OCI-LY1 (cell line): ENCODE measurements at regions not wholly inside any gene's neighbourhood (a gene's known extent, or its start where the extent isn't known, plus 50 kb on each side); places are given as distances from the start of the nearest gene placed in this dataset.
A peak's percentile ranks its signal among the peaks of the same experiment; 100 is the strongest.

ENCODE experiments used
- H2AFZ ChIP-seq: fragments of 200-600 bp; sonication (generic), shearing (Covaris generic); 2 replicates; pipeline ENCODE4 v1.6.0; 2014; ENCODE audit warnings: antibody characterized with exemption, mild to moderate bottlenecking, low read length
- H3F3A ChIP-seq: fragments of 200-600 bp; sonication (generic), shearing (Covaris generic); 2 replicates; pipeline ENCODE4 v1.6.0; 2014; ENCODE audit warnings: mild to moderate bottlenecking, antibody characterized with exemption, low read length, moderate library complexity; ENCODE audit not compliant: insufficient read depth
- H3K27ac ChIP-seq: fragments of 200-600 bp; sonication (generic); 2 replicates; pipeline ENCODE4 v1.5.1; 2014; ENCODE audit warnings: low read length, mixed run types, mild to moderate bottlenecking, low read depth; ENCODE audit not compliant: poor library complexity, severe bottlenecking
- H3K27me3 ChIP-seq: fragments of 200-600 bp; sonication (generic); 2 replicates; pipeline ENCODE4 v1.6.0; 2014; ENCODE audit warnings: antibody characterized with exemption, mild to moderate bottlenecking, low read length, moderate library complexity; ENCODE audit not compliant: insufficient read depth
- H3K36me3 ChIP-seq: fragments of 200-600 bp; sonication (generic); 2 replicates; pipeline ENCODE4 v1.6.1; 2014; ENCODE audit warnings: mild to moderate bottlenecking, antibody characterized with exemption, low read length, moderate library complexity, mixed read lengths; ENCODE audit not compliant: insufficient read depth
- H3K4me1 ChIP-seq: fragments of 200-600 bp; sonication (generic); 2 replicates; pipeline ENCODE4 v1.5.1; 2014; ENCODE audit warnings: mild to moderate bottlenecking, low read length, moderate library complexity; ENCODE audit not compliant: insufficient read depth, severe bottlenecking
- H3K4me2 ChIP-seq: fragments of 200-600 bp; sonication (generic), shearing (Covaris generic); 2 replicates; pipeline ENCODE4 v1.6.1; 2014; ENCODE audit warnings: low read length
- H3K4me3 ChIP-seq: fragments of 200-600 bp; sonication (generic); 2 replicates; pipeline ENCODE4 v1.5.1; 2014; ENCODE audit warnings: low read length, low read depth, mild to moderate bottlenecking, mixed read lengths; ENCODE audit not compliant: poor library complexity, severe bottlenecking
- H3K79me2 ChIP-seq: fragments of 200-600 bp; shearing (Covaris generic); 2 replicates; pipeline ENCODE4 v1.6.1; 2016; ENCODE audit warnings: mixed run types, low read length, mixed read lengths; ENCODE audit not compliant: insufficient read depth
- H3K9ac ChIP-seq: fragments of 200-600 bp; sonication (generic), shearing (Covaris generic); 2 replicates; pipeline ENCODE4 v1.6.1; 2014; ENCODE audit warnings: mild to moderate bottlenecking, low read length, mixed read lengths
- H3K9me2 ChIP-seq: fragments of 200-600 bp; sonication (generic), shearing (Covaris generic); 2 replicates; pipeline ENCODE4 v1.6.1; 2014; ENCODE audit warnings: low read depth, mild to moderate bottlenecking, low read length, mixed read lengths
- H3K9me3 ChIP-seq: fragments of 200-600 bp; shearing (Covaris generic); 2 replicates; pipeline ENCODE4 v1.6.1; 2014; ENCODE audit warnings: low read length, mixed read lengths
- H4K20me1 ChIP-seq: fragments of 200-600 bp; sonication (generic), shearing (Covaris generic); 2 replicates; pipeline ENCODE4 v1.6.0; 2016; ENCODE audit warnings: mild to moderate bottlenecking, low read length; ENCODE audit not compliant: insufficient read depth
- EZH2 ChIP-seq: fragments of 200-600 bp; sonication (generic), shearing (Covaris generic); IDR thresholded peaks from 2 replicates; pipeline ENCODE4 v1.8.0; 2017; ENCODE audit warnings: borderline replicate concordance, mixed run types, mild to moderate bottlenecking, antibody characterized with exemption, low read length, moderate library complexity, mixed read lengths
- TF ChIP-seq, protein P1 (sequence below): fragments of 200-600 bp; sonication (generic), shearing (Covaris generic); IDR thresholded peaks from 2 replicates; pipeline ENCODE4 v1.5.1; 2017; ENCODE audit warnings: mild to moderate bottlenecking, antibody characterized with exemption, low read length, moderate library complexity, mixed read lengths

DNA sequence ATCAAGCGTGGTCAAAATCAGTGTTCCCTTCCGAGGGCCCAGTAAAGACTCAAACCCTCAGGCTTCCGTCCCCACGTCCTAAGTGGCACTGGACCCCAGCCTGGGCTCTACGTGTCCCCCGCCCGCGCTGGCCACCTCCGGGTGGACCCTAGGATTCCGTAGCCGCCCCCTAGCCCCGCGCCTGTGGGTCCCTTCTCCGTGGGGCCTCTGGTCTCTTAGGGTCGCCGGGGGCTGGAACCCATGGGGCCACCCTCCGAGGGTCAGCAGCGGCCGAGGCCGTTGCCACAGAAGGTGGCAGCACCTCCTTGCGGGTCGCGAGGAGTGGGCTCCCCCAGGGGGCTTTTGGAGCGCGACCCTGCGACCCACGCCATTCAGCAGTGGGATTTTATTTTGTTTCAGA, 170.5 kb upstream of the EEPD1 start:
- no peaks in the 10 kb centered on the region for H4K20me1 ChIP-seq

DNA sequence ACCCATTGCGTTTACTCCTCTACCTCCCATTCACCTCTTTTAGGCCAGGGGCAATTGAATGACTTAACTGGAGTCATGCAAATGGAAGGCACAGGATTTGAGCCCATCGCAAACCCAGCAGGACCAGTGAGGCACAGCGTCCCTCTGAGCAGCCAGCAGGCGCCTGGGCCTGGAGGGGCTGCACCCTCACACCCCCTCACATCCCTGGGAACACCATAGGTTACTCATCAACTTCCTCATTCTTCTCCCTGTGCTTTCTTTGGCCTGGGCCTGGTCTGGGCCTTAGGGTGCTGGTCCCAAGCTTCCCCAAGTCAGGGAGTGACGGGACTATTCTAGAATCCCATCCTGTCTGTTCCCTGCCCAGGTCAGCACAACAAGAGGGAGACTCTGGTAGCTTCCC, 169.4 kb upstream of the EEPD1 start:
- TF ChIP-seq, protein P1, sequence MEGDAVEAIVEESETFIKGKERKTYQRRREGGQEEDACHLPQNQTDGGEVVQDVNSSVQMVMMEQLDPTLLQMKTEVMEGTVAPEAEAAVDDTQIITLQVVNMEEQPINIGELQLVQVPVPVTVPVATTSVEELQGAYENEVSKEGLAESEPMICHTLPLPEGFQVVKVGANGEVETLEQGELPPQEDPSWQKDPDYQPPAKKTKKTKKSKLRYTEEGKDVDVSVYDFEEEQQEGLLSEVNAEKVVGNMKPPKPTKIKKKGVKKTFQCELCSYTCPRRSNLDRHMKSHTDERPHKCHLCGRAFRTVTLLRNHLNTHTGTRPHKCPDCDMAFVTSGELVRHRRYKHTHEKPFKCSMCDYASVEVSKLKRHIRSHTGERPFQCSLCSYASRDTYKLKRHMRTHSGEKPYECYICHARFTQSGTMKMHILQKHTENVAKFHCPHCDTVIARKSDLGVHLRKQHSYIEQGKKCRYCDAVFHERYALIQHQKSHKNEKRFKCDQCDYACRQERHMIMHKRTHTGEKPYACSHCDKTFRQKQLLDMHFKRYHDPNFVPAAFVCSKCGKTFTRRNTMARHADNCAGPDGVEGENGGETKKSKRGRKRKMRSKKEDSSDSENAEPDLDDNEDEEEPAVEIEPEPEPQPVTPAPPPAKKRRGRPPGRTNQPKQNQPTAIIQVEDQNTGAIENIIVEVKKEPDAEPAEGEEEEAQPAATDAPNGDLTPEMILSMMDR: no peak
- no peak for TF ChIP-seq EZH2
- no peaks in the 10 kb centered on the region for H3K9me3 ChIP-seq

More for the DNA sequence above, 170.5 kb upstream of the EEPD1 start:
- TF ChIP-seq, protein P1: no peak
- TF ChIP-seq EZH2: no peak
- Histone ChIP-seq H3K9ac (no peak overlapping the region), H3K36me3 (no peaks in the 10 kb centered on the region), H3K4me1 (no peaks in the 10 kb centered on the region), H2AFZ (no peak overlapping the region), H3K27me3 (peaks cover 12% of the 10 kb centered on the region), H3K4me2 (no peak overlapping the region), H3K9me3 (no peaks in the 10 kb centered on the region), H3K4me3 (no peak overlapping the region), H3K27ac (no peak overlapping the region), H3F3A (no peaks in the 10 kb centered on the region), H3K79me2 (no peaks in the 10 kb centered on the region), H3K9me2 (no peaks in the 10 kb centered on the region)

DNA sequence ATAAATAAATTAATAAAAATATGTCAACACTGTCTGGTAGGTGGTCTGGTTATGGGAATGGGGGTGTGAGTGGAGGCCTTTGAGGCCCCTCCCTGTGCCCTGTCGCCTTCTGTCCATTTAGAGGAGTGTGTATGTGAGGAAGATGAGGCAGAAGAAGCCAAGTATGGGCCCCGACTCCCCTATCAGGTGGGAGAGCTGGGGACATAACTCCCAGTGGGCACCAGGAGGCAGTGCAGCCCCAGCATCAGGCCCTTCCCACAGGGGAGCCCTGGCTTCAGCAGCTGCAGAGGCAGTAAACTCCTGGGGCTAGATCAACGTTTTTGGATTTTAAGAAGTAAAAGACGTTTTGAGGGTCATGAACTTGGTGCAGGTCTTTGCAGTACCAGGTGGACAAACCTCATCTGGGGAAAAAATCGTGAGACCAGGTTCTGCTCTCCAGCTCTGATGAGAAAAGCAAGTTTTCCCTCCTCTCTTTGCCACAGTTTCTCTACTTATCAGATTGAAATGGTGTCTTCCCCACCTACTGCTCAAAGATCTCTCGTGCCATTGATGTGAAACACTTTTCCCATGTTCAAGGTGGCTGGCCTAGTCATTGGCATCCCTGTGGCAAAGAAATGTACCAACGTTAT, 167.8 kb upstream of the EEPD1 start:
- H3K27ac ChIP-seq: no peak overlapping the region
- H3K4me3 ChIP-seq: no peak overlapping the region
- no peaks in the 10 kb centered on the region for H3F3A ChIP-seq
- H3K4me1 ChIP-seq: no peaks in the 10 kb centered on the region
- H3K36me3 ChIP-seq: no peaks in the 10 kb centered on the region
- no peak for TF ChIP-seq EZH2
- TF ChIP-seq, protein P1: peak; percentile 97
- H3K27me3 ChIP-seq: peaks cover 16% of the 10 kb centered on the region
- H3K9me2 ChIP-seq: no peaks in the 10 kb centered on the region
- H2AFZ ChIP-seq: no peak overlapping the region
- no peaks in the 10 kb centered on the region for H4K20me1 ChIP-seq
- H3K9ac ChIP-seq: no peak overlapping the region
- no peak overlapping the region for H3K4me2 ChIP-seq
- no peaks in the 10 kb centered on the region for H3K9me3 ChIP-seq
- no peaks in the 10 kb centered on the region for H3K79me2 ChIP-seq

More for the DNA sequence above, 169.4 kb upstream of the EEPD1 start:
- Histone ChIP-seq H3K4me1 (no peaks in the 10 kb centered on the region), H3F3A (no peaks in the 10 kb centered on the region), H3K9me2 (no peaks in the 10 kb centered on the region), H3K27ac (no peak overlapping the region), H3K9ac (no peak overlapping the region), H3K4me3 (no peak overlapping the region), H3K4me2 (no peak overlapping the region), H3K79me2 (no peaks in the 10 kb centered on the region), H4K20me1 (no peaks in the 10 kb centered on the region), H3K27me3 (peaks cover 16% of the 10 kb centered on the region), H3K36me3 (no peaks in the 10 kb centered on the region), H2AFZ (no peak overlapping the region)
